Stimulated activated CD4-positive, alpha-beta T cell treated with anti-CD3 and anti-CD28 coated beads, Interleukin-12 subunit alpha, Interleukin-12 subunit beta, amount 100 ng/mL, for 4 hours (primary cell): ENCODE measurements at regions not wholly inside any gene's neighbourhood (a gene's known extent, or its start where the extent isn't known, plus 50 kb on each side); places are given as distances from the start of the nearest gene placed in this dataset.
"Not testable (repeated sequence)": the region's sequence is repeated elsewhere in the genome, so short reads cannot be mapped to it uniquely, and the experiment has no call there.

Experiments used
- DNase-seq: peaks from one replicate; pipeline ENCODE4 v3.0.0-alpha.2; 2020

GRCh38 chr16:29355339-29356059 is 51.0 kb downstream of the NPIPB11 start:
- not testable (repeated sequence) for DNase-seq

- DNase-seq: not testable (repeated sequence)
Observed at GRCh38 chr16:29354449-29354848, 52.1 kb downstream of the NPIPB11 start.

- DNase-seq: not testable (repeated sequence)
Observed at GRCh38 chr16:29352617-29352999, 53.9 kb downstream of the NPIPB11 start.

GRCh38 chr16:29351970-29352616 is 54.4 kb downstream of the NPIPB11 start:
- DNase-seq: not testable (repeated sequence)

- DNase-seq: not testable (repeated sequence)
Observed at GRCh38 chr16:29351271-29351969, 55.1 kb downstream of the NPIPB11 start.

GRCh38 chr16:29349966-29350365 is 56.5 kb downstream of the NPIPB11 start:
- DNase-seq: not testable (repeated sequence)

GRCh38 chr16:29348748-29349147 is 57.8 kb downstream of the NPIPB11 start:
- DNase-seq: not testable (repeated sequence)

GRCh38 chr16:29348123-29348690 is 58.3 kb downstream of the NPIPB11 start:
- DNase-seq: not testable (repeated sequence)

GRCh38 chr16:29346796-29347580 is 59.5 kb downstream of the NPIPB11 start:
- DNase-seq: not testable (repeated sequence)

- DNase-seq: not testable (repeated sequence)
Observed at GRCh38 chr16:29346203-29346602, 60.3 kb downstream of the NPIPB11 start.

- not testable (repeated sequence) for DNase-seq
Observed at GRCh38 chr16:29342937-29343336, 63.6 kb downstream of the NPIPB11 start.

GRCh38 chr16:29340779-29341438 is 65.6 kb downstream of the NPIPB11 start:
- not testable (repeated sequence) for DNase-seq

GRCh38 chr16:29340235-29340634 is 66.3 kb downstream of the NPIPB11 start:
- not testable (repeated sequence) for DNase-seq

- DNase-seq: not testable (repeated sequence)
Observed at GRCh38 chr16:29338821-29339700, 67.5 kb downstream of the NPIPB11 start.

- not testable (repeated sequence) for DNase-seq
Observed at GRCh38 chr16:29337385-29337901, 69.1 kb downstream of the NPIPB11 start.

- DNase-seq: not testable (repeated sequence)
Observed at GRCh38 chr16:29335549-29335846, 71.0 kb downstream of the NPIPB11 start.

- not testable (repeated sequence) for DNase-seq
Observed at GRCh38 chr16:29334776-29335548, 71.5 kb downstream of the NPIPB11 start.

- not testable (repeated sequence) for DNase-seq
Observed at GRCh38 chr16:29333492-29334097, 72.9 kb downstream of the NPIPB11 start.

- DNase-seq: not testable (repeated sequence)
Observed at GRCh38 chr16:29330623-29331022, 75.9 kb downstream of the NPIPB11 start.
